ENCODE measurements at regions not wholly inside any gene's neighbourhood (a gene's known extent, or its start where the extent isn't known, plus 50 kb on each side); places are given as distances from the start of the nearest gene placed in this dataset.
"Not testable (repeated sequence)": the region's sequence is repeated elsewhere in the genome, so short reads cannot be mapped to it uniquely, and the experiment has no call there.

- DNase-seq (ENCODE audit: low read depth) = no peak
Observed at GRCh38 chr1:99062192-99062591, 57.5 kb upstream of the PLPPR5 start.

GRCh38 chr1:99069146-99069545 is 64.5 kb upstream of the PLPPR5 start:
- DNase-seq (ENCODE audit: low read depth) = no peak

DNA sequence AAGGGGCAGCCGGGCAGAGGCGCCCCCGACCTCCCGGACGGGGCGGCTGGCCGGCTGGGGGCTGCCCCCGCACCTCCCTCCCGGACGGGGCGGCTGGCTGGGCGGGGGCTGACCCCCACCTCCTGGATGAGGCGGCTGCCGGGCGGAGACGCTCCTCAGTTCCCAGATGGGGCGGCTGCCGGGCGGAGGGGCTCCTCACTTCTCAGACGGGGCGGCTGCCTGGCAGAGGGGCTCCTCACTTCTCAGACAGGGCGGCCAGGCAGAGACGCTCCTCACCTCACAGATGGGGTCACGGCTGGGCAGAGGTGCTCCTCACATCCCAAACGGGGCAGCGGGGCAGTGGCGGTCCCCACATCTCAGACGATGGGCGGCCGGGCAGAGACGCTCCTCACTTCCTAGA is 73.9 kb upstream of the PLPPR5 start:
- not testable (repeated sequence) for DNase-seq (ENCODE audit: low read depth)

- no peak for DNase-seq (ENCODE audit: low read depth)
Observed at GRCh38 chr1:99082366-99082765, 77.7 kb upstream of the PLPPR5 start.

DNA sequence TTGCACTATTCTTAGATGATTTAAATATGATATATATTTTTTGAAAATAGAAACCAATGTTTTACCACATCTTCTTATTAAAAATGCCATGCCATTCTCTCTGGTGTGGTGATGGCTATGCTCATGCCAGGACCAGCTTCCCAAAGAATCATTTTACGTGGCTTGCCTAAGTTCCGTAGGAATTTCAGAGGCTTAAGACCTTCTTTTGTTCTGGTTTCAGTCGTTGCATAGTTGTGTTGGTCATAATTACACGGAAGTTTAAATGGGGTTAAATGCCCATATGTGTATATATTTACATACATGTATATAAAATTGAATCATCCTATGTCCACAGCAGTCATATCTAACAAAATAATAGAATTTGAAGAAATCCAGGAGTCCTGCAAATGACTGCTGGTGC is 78.7 kb upstream of the PLPPR5 start:
- no peak for DNase-seq (ENCODE audit: low read depth)

GRCh38 chr1:99084562-99084961 is 79.9 kb upstream of the PLPPR5 start:
- DNase-seq (ENCODE audit: low read depth) = no peak

- DNase-seq (ENCODE audit: low read depth) = no peak
Observed at GRCh38 chr1:99086057-99086456, 81.4 kb upstream of the PLPPR5 start.

DNA sequence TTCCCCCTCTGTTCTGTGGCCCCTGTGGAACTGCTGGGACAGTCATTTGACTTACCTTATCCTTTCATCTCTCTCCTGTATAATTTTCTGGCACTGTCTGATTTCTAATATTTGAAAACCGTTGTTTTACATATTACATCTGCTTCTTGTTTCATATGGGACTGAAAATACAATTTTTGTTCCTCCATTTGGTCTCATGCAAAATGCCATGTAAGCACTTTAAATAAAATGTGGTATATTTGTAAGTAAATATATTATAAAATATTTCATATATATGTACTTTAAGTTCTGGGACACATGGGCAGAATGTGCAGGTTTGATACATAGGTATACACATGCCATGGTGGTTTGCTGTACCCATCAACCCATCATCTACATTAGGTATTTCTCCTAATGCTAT is 93.9 kb upstream of the PLPPR5 start:
- DNase-seq (ENCODE audit: low read depth) = no peak

GRCh38 chr1:99106274-99106673 is 101.6 kb upstream of the PLPPR5 start:
- no peak for DNase-seq (ENCODE audit: low read depth)

- no peak for DNase-seq (ENCODE audit: low read depth)
Observed at GRCh38 chr1:99107680-99108079, 103.0 kb upstream of the PLPPR5 start.

GRCh38 chr1:99110140-99111041 is 105.7 kb upstream of the PLPPR5 start:
- no peak for DNase-seq (ENCODE audit: low read depth)

DNA sequence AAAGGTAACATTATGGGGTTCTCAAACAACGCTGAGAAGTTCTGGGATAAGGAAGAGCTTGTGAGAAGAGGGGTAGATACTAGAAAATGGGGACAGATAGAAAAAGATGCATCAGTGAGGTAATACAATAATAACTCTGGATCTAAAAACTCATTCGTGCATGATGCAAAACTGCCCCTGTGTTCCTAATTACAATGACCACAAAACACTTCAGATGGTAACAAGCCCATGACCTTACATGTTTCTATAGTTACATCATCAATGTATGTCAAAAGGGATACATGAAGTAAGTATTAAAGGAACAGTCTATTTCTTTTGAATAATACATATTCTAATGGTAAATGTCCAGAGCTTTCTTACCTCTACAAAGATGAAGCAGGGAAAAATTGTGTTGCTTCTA is 110.6 kb upstream of the PLPPR5 start:
- DNase-seq (ENCODE audit: low read depth) = no peak

GRCh38 chr1:99119188-99119587 is 114.5 kb upstream of the PLPPR5 start:
- no peak for DNase-seq (ENCODE audit: low read depth)

DNA sequence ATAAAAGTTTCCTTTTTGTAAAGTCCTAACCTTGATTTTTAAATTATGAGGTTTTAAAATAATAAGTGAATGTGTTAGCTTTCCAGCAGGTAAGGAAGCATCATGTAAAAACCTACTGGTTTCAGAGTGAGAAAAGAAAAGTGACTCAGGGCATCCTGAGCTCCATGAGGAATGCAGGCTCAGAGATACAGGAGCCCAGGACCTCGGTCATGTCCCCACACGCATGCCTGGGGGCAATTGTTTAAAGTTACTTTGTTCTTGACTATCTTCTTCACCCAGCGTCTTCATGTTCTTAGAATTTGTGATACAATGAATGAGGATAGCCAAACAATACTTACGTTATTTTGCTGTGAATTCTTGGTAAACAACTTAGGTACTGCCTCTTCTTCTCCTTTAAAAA is 117.4 kb upstream of the PLPPR5 start:
- no peak for DNase-seq (ENCODE audit: low read depth)

- DNase-seq (ENCODE audit: low read depth) = no peak
Observed at GRCh38 chr1:99123936-99124335, 119.3 kb upstream of the PLPPR5 start.

DNA sequence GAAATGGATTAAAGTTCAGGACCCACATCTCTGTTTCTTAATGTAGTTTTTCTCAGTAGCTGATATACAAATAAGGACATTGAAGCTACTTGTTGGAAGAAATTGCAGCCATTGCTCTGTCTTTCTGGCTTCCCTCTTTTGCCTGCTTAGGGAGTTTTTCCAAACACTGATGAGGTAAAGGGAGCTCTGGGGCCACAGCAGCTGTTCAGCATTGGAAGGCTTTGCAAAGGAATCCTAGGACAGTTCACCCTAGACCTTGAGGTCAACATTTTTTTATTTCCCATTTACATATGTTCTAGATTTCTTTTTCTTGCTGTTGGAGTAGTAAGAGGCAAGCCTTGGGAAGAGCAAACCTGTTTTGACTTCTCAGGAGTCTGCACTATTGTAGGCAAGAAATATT is 126.9 kb upstream of the PLPPR5 start:
- DNase-seq (ENCODE audit: low read depth) = no peak

- no peak for DNase-seq (ENCODE audit: low read depth)
Observed at GRCh38 chr1:99133756-99134500, 129.3 kb upstream of the PLPPR5 start.

DNA sequence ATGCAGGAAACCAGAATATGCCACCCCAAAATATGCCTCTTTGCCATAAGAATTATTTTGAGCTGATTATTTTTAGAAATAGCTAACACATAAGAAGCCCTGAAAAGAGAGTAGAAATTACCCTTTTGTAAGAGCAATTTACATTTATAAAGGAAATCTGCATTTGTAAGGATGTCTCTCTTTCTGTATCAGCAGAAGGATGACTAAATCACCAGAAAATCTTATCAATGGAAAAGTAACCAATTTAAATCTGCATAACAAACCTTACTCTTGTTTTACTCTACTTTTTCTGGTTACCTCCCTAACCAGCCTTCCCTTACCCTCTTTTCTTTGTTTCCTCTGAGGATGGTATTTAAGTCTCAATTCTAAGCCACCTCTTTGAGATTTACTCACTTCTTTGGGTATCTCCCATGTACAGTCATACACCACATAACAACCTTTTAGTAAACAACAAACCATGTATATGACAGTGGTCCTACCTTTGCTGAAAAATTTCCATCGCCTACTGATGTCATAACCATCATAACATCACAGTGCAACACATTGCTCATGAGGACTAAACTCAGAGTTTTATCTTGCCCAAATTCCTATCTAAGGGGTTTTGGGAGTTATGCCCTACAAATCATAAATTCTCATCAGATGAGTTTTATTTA is 126.6 kb upstream of the PLPPR4 start:
- DNase-seq (ENCODE audit: low read depth) = no peak

DNA sequence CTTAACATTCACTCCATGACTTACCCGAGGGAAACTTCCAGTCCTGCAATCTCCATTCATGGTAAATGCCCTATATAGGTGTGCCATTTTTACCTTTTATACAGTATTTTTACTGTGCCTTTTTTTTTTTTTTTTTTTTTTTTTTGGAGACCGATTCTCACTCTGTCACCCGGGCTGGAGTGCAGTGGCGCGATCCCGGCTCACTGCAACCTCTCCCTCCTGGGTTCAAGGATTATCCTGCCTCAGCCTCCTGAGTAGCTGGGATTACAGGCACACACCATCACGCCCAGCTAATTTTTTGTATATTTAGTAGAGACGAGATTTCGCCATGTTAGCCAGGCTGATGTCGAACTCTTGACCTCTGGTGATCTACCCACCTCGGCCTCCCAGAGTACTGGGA is 124.4 kb upstream of the PLPPR4 start:
- no peak for DNase-seq (ENCODE audit: low read depth)

DNA sequence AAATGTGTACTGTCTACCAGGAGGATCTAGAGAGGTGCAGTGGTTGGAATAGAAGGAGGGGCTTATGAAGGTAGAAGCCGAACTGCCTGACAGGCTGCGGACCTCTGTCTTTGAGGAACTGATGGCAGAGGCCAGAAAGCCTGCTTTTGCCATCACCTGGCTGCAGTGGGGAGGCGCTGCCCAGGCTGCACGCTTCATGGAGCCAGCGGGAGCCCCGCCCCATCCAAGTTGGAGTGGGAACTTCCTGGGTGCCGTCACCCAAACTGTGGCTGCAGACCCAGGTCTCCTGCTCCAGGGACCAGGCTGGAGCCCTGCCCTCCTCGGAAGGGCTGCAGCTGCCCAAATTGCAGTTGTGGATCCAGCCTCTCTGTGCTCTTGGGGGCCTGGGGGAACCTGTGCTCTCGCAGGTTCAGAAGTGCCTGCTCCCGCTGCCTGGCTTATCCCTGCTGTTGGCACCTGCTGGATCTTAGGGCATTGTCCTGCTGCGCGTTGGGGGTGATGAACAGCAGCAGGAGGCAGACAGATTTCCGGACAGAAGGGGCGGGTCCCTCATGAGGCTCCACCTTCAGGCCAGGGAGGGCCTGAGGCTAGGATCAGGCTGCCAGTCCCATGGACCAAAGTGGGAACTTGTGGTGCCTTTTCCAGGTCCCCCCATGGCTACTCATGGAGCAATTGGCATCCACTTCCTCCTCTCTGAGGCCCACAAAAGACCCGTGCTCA is 118.0 kb upstream of the PLPPR4 start:
- no peak for DNase-seq (ENCODE audit: low read depth)

DNA sequence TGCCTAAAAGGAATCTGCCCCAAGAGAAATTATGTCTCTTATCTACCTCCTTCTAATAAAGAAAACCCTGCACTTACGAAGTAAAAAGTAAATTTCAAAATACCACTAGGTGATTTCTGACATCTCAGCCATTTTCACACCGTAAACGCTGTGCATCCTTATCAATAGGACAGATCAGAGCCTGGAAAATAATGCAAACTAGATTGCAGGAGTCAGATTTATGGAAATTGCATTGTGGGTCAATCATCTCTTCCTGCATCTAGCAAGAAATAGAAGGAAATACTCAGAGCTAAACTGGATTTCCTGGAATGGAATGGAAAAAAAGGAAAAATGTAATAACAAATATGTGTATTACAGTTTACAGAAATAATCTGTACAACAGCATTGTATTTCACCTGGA is 114.3 kb upstream of the PLPPR4 start:
- DNase-seq (ENCODE audit: low read depth) = no peak

DNA sequence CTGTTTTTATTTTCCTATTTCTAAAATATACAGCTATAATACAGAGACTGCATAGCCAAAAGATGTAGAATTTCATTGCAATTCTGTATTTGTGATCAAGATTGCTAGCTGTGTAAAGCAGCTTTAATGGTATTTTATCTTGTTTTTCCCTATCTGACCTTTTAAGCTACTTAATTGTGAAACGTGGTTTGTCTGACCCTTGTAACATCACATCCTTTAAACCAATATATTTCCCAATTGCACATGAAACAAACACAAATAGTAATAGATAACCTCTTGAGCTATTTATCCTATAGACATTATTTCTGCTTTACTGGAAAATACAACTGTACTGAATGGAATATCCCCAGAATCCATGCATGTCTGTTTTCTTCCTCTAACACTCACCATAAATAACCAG is 112.2 kb upstream of the PLPPR4 start:
- DNase-seq (ENCODE audit: low read depth) = no peak

Measured in fibroblast of the conjunctiva (primary cell).